Hippocampal formation (tissue), 2 donors: ENCODE measurements at regions not wholly inside any gene's neighbourhood (a gene's known extent, or its start where the extent isn't known, plus 50 kb on each side); places are given as distances from the start of the nearest gene placed in this dataset.

Experiments
- DNase-seq, 2 donors: peaks; one replicate each; lab custom pipeline; 2025; lab: John Stamatoyannopoulos, UW

GRCh38 chr10:28058746-28059145 lies 59.9 kb upstream of the ODAD2 start:
- DNase-seq, result no peak

- DNase-seq, result no peak
Measured at GRCh38 chr10:28054228-28054860, 55.5 kb upstream of the ODAD2 start.

- DNase-seq, result no peak
Measured at GRCh38 chr10:28049286-28049685, 50.4 kb upstream of the ODAD2 start.
